Inferior parietal cortex (tissue), 1 donor: ENCODE measurements at regions not wholly inside any gene's neighbourhood (a gene's known extent, or its start where the extent isn't known, plus 50 kb on each side); places are given as distances from the start of the nearest gene placed in this dataset.

Source experiments
- DNase-seq: peaks from one replicate; pipeline ENCODE4 v3.0.0-alpha.2; 2016; ENCODE audit errors: extremely low spot score

- no peak for DNase-seq
Observed at GRCh38 chr5:3948838-3949237, 353.2 kb downstream of the IRX1 start.

GRCh38 chr5:3954199-3954598 is 358.6 kb downstream of the IRX1 start:
- no peak for DNase-seq

GRCh38 chr5:3954633-3955032 is 359.0 kb downstream of the IRX1 start:
- DNase-seq: no peak

GRCh38 chr5:3957658-3958057 is 362.0 kb downstream of the IRX1 start:
- DNase-seq: no peak

- DNase-seq: no peak
Observed at GRCh38 chr5:3958389-3958788, 362.8 kb downstream of the IRX1 start.

DNA sequence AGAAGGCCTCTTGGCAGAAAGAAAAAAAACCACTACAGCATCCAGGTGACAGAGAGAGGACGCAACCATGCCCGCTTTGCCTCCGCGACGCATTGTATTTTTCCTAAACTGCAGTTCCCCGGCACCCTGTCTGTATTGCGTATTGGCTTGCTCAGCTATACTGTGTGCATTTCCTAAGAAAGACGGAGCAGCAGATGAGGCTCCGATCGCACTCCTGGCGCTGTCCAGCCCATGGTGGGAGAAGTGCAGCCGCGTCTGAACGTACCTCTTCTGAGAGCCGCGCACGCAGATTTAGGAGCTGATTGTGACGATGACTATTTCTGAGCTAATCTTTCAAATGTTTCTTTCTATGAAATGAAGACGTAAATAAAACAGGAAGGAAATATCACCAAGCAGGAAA is 366.5 kb downstream of the IRX1 start:
- DNase-seq: no peak

DNA sequence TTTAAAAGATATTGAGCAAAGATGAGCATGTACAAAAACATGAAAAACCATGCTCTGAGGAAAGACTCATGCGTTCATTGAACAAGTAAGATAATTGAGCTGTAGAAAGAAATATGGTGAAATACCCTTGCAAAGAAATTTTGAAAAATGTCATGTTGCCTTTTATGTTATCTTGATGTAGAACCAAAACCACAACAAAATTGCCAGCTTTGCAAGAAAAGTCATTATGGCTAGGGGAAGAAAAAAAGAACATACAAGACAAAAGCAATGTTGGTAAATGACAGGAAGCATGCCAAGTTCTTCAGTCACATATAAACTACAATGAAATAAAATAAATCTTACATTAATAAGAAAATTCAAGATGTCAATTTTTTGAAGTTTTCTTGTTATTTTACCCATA is 368.0 kb downstream of the IRX1 start:
- no peak for DNase-seq

- DNase-seq: no peak
Observed at GRCh38 chr5:3980156-3980555, 384.5 kb downstream of the IRX1 start.

GRCh38 chr5:3987867-3988266 is 392.2 kb downstream of the IRX1 start:
- no peak for DNase-seq

GRCh38 chr5:3993856-3994473 is 398.3 kb downstream of the IRX1 start:
- DNase-seq: no peak

DNA sequence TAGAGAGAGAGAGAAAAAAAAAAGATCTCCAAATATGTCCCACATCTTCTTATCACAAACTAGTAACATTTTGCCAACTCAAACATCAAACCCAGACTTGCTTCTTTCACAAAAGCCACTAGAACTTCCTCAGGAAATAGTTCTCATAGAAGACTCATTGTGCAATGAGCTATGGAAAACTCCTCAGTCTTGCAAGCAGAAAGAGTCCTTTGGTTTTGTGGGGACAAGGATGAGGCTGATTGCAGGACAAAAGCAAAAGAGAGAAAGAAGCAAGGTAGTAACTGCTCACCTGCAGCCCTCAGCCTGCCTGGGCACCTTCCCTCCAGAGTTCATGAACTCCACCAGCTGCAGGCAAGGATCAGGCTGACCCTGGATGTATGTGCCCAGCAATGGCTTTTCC is 399.0 kb downstream of the IRX1 start:
- no peak for DNase-seq

DNA sequence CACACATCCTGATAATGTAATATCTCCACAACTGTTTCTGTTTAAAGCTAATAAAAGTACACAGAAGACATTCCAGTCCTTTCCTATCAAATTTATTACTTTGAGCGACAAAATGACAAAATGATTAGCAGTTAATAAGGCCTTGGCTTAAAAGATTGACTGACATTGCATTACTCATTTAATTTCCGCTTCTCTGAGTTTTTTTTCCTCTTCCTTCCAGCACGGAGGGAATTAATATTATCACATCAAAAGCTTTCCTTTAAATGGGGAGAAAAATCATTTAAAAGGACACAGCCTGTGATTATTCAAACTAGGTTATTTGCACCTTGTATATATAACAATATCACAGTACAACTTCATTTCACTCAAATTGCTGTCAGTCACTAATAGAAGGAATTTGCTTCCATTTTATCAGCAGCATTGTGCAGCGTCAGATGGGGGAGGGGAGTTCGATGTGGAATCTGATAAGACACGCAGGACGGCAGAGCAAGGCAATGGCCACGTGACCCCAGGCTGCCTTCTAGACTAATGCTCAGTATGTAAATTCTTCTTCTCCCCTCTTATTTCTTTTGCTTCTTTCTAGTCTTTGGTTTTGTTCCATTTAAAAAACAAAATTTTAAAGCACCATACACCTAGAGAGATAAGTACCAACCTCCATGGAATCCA is 400.5 kb downstream of the IRX1 start:
- no peak for DNase-seq

- DNase-seq: no peak
Observed at GRCh38 chr5:3996707-3997336, 401.2 kb downstream of the IRX1 start.

- DNase-seq: no peak
Observed at GRCh38 chr5:3997670-3998069, 402.0 kb downstream of the IRX1 start.

DNA sequence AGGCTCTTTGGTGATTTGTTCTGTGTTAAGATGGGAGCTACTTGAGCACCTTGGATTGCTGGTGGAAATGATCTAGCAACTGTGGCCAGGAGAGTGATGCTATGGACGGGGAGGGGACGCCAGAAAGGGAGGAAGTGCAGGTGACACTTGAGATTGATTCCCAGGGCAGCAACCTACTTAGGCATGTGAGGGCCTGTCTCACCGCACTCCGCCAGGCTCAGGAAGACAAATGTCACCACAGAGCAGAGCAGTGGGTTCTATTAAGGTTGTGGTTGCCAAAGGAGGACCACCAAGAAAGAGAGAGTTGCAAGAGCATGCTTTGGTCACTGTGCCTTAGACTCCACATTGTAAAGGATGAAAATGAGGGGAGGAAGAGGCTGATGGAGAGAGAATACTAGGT is 404.3 kb downstream of the IRX1 start:
- no peak for DNase-seq

DNA sequence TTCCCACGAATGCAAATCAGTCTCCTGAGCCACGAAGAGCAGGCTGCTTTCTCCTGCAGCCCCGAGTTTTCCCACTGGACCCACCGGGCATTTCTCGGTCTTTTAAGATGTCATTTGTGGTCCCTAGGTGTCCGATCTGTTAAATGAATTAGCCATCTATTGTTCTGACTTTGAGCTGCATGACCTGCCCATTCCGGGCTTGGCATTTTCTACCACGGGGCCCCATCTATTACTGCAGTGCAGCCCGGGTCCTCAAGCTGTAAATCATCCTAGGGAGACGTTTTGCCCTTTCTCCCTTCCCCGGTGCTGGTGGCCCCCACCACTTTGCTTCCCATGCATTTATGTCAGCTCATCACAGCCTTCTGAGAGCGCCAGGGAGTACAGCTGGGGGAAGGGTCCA is 405.4 kb downstream of the IRX1 start:
- DNase-seq: no peak

- no peak for DNase-seq
Observed at GRCh38 chr5:4001758-4002533, 406.3 kb downstream of the IRX1 start.

DNA sequence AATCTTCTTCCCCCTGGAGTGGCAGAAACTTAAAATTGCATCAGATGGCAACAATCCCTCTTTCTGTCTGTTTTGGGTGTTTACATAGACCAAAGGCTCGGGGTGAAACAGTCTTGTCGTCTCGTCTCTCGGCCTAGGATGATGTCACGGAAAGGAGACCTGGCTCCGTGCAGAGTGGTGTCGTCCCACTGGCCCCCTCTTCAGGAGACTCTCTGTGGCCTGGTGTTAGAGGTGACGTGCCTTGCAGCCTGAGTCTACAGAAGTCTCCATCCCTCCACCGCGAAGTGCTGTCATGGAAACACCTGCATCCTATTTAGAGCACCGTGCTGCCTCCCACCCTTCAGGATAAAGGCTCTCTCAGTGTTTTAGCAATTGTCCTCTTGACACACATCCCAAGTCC is 409.7 kb downstream of the IRX1 start:
- DNase-seq: no peak

GRCh38 chr5:4007001-4007400 is 411.4 kb downstream of the IRX1 start:
- DNase-seq: no peak

DNA sequence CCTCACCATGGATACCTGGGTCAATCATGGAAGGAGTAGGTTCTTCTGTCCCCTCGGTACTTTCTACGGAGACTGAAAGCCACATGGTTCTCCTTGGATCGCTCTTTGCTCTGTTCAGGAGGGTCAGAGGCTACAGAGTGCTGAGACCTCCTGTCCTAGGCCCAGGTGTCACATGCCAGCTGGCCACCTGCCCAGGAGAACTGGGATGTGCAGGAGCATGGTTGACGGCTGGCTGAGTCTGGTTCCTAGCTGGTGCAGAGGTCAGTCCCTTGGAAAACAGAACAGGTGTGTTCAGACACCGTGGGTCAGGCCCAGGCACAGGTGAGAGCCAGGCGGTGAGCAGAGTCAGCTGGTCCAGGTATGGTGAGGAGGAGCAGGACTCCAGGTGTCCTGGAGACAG is 416.3 kb downstream of the IRX1 start:
- DNase-seq: no peak

DNA sequence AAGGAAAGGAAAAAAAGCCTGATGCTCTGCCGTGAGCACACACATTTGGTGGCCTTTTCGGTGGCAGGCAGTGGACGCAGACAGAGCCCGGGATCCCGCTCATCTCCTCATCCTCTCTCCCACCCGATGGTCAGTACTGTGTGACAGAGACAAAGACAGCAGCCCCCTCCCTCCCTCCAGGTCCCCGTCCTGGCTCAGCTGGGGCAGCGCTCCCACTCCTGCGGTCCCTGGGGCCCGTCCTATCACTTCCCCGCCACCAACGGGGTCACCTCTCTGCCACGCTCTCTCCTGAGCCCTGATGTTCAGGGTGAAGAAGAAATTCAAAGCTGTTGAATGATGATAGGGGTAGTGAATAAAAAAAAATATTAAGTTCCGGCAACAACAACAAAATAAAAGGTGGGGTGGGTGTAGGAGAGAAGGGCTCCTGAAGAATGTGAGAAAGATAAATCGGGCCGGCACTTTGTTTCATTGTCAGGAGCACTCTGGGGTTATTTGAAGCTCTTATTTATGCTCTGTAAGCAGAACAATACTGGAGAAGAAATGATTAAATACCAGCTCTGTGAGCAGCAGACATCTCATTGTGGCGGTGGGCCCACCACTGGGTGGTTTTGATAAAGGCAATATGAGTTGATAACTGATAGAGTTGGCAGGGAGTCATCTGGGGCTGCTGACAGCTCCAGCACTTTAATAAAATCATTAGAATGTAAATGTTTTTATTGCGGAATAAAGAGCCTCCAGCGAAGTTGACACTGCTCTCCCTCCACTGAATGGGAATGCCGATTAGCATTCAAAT is 417.7 kb downstream of the IRX1 start:
- DNase-seq: no peak

DNA sequence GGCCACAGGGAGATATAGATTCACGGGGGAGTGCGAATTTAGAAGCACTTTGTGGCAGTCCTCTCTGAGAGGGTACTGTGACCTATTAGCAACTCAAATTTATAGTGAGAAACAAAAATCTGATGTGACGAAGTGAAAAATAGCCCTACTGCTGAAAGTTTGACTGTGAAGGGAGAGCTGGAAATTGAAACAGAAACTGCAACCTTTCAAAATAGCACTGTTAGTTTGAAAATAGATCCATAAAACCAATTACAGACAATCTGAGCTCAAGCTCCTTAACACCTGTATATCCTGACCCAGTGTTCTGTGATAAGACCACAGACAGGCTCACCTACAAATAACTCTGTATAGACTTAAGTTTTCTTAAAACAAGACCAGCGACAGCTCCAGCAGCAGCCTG is 420.1 kb downstream of the IRX1 start:
- no peak for DNase-seq
